ENCODE measurements at regions not wholly inside any gene's neighbourhood (a gene's known extent, or its start where the extent isn't known, plus 50 kb on each side); places are given as distances from the start of the nearest gene placed in this dataset.
"Not testable (repeated sequence)": the region's sequence is repeated elsewhere in the genome, so short reads cannot be mapped to it uniquely, and the experiment has no call there.

DNA sequence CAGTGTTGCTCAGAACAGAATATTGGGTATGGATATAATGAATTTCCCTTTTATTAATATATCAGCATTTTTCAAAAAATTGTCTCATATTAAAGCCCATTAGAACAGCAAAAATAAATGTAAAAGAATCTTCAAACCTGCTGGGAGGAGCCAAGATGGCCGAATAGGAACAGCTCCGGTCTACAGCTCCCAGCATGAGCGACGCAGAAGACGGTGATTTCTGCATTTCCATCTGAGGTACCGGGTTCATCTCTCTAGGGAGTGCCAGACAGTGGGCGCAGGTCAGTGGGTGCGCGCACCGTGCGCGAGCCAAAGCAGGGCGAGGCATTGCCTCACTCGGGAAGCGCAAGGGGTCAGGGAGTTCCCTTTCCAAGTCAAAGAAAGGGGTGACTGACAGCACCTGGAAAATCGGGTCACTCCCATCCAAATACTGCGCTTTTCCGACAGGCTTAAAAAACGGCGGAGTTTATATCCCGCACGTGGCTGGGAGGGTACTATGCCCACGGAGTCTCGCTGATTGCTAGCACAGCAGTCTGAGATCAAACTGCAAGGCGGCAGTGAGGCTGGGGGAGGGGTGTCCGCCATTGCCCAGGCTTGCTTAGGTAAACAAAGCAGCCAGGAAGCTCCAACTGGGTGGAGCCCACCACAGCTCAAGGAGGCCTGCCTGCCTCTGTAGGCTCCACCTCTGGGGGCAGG, 816.8 kb downstream of the TTLL7 start:
- H2AK9ac ChIP-seq (replicated peaks; ENCODE audit: low read depth, low read length, poor library complexity); H3K27ac ChIP-seq (ENCODE audit: insufficient read depth, low read length); H3K36me3 ChIP-seq (ENCODE audit: control insufficient read depth, insufficient read depth, low read length); H3K23ac ChIP-seq (ENCODE audit: low read depth, low read length); H3K27me3 ChIP-seq (ENCODE audit: control insufficient read depth, insufficient read depth, low read length); ATAC-seq (ENCODE audit: low read depth); H3K4me1 ChIP-seq (ENCODE audit: control insufficient read depth, insufficient read depth, low read length); H3K14ac ChIP-seq (replicated peaks; ENCODE audit: low read depth, low read length); H3K9ac ChIP-seq (ENCODE audit: low read depth, low read length); H2BK120ac ChIP-seq (ENCODE audit: low read depth, low read length); H4K8ac ChIP-seq (ENCODE audit: low read depth in 2 of 2, low read length in 2 of 2); H3K56ac ChIP-seq (ENCODE audit: extremely low read depth, insufficient read depth, low read length); BruUV-seq (replicated peaks); H4K5ac ChIP-seq (ENCODE audit: low read depth, low read length); H2BK5ac ChIP-seq (ENCODE audit: low read depth, low read length, poor library complexity, severe bottlenecking); in situ Hi-C loops (cut with MboI; ENCODE audit: low sequenced_read_pairs); DNase-seq; H2BK20ac ChIP-seq (ENCODE audit: low read depth, low read length); H2AK5ac ChIP-seq (ENCODE audit: low read depth, low read length); H4K20me1 ChIP-seq (ENCODE audit: insufficient read depth, low read length); H2AFZ ChIP-seq (replicated peaks; ENCODE audit: low read length, poor library complexity); H3K4me2 ChIP-seq (ENCODE audit: low read depth, low read length); H2BK15ac ChIP-seq (ENCODE audit: low read depth, low read length); POLR2A ChIA-PET (ENCODE audit: unreplicated experiment); H3K9me3 ChIP-seq (ENCODE audit: control insufficient read depth, insufficient read depth, low read length); H3K4ac ChIP-seq (ENCODE audit: low read depth, low read length); CTCF ChIA-PET; H3K18ac ChIP-seq (ENCODE audit: low read depth, low read length); dilution Hi-C loops (cut with HindIII; ENCODE audit: low sequenced_read_pairs, unreplicated experiment); intact Hi-C loops (cut with micrococcal nuclease); H3K4me3 ChIP-seq (ENCODE audit: insufficient read depth, low read depth, low read length); H3K79me1 ChIP-seq (ENCODE audit: low read depth in 1 of 2, low read length in 2 of 2); H4K91ac ChIP-seq (ENCODE audit: insufficient read depth, low read depth, low read length); H3K9me1 ChIP-seq (ENCODE audit: insufficient read depth, low read length): not testable (repeated sequence)
- WGBS, 2 experiments (ENCODE audit: extremely low coverage in 2 of 2, insufficient read length in 1 of 2): no CpG with 5 or more reads among the region's 26 CpGs

DNA sequence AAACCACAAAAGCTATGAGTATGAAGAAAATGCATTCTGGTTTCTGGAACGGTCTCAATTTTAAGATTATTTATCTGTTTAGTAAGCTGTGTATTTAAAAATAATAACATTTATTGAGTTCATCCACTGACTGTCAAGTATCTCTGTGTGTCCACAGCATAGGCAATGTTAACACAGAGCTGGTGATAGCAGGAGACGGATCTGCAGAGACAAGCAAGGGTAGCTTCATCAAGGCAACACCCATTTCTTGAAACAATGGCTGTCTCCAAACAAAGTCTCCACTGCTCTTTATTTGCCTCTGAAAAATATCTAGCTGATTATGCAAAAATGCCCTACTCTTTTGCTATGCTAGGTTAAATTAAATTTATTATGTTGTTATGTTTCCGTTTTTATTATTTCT, 818.3 kb downstream of the TTLL7 start:
- H3K79me1 ChIP-seq (ENCODE audit: low read depth in 1 of 2, low read length in 2 of 2); H3K4ac ChIP-seq (ENCODE audit: low read depth, low read length); H3K36me3 ChIP-seq (ENCODE audit: control insufficient read depth, insufficient read depth, low read length); H2BK20ac ChIP-seq (ENCODE audit: low read depth, low read length); CTCF ChIA-PET; H2AFZ ChIP-seq (replicated peaks; ENCODE audit: low read length, poor library complexity); H2BK5ac ChIP-seq (ENCODE audit: low read depth, low read length, poor library complexity, severe bottlenecking); H3K18ac ChIP-seq (ENCODE audit: low read depth, low read length); H4K5ac ChIP-seq (ENCODE audit: low read depth, low read length); intact Hi-C loops (cut with micrococcal nuclease); H3K9me1 ChIP-seq (ENCODE audit: insufficient read depth, low read length); H3K4me1 ChIP-seq (ENCODE audit: control insufficient read depth, insufficient read depth, low read length); H2BK120ac ChIP-seq (ENCODE audit: low read depth, low read length); BruUV-seq (replicated peaks); H4K8ac ChIP-seq (ENCODE audit: low read depth in 2 of 2, low read length in 2 of 2); DNase-seq; ATAC-seq (ENCODE audit: low read depth); H2AK5ac ChIP-seq (ENCODE audit: low read depth, low read length); in situ Hi-C loops (cut with MboI; ENCODE audit: low sequenced_read_pairs); H3K4me3 ChIP-seq (ENCODE audit: insufficient read depth, low read depth, low read length); H3K14ac ChIP-seq (replicated peaks; ENCODE audit: low read depth, low read length); H3K4me2 ChIP-seq (ENCODE audit: low read depth, low read length); H4K20me1 ChIP-seq (ENCODE audit: insufficient read depth, low read length); POLR2A ChIA-PET (ENCODE audit: unreplicated experiment); H3K9ac ChIP-seq (ENCODE audit: low read depth, low read length); H3K9me3 ChIP-seq (ENCODE audit: control insufficient read depth, insufficient read depth, low read length); H3K27ac ChIP-seq (ENCODE audit: insufficient read depth, low read length); H3K23ac ChIP-seq (ENCODE audit: low read depth, low read length); H2AK9ac ChIP-seq (replicated peaks; ENCODE audit: low read depth, low read length, poor library complexity); H2BK15ac ChIP-seq (ENCODE audit: low read depth, low read length); H3K56ac ChIP-seq (ENCODE audit: extremely low read depth, insufficient read depth, low read length); H3K27me3 ChIP-seq (ENCODE audit: control insufficient read depth, insufficient read depth, low read length); H4K91ac ChIP-seq (ENCODE audit: insufficient read depth, low read depth, low read length); dilution Hi-C loops (cut with HindIII; ENCODE audit: low sequenced_read_pairs, unreplicated experiment): not testable (repeated sequence)
- no CpG with 5 or more reads among the region's 3 CpGs for WGBS, 2 experiments (ENCODE audit: extremely low coverage in 2 of 2, insufficient read length in 1 of 2)
